HFF-Myc (cell line): ENCODE measurements at regions not wholly inside any gene's neighbourhood (a gene's known extent, or its start where the extent isn't known, plus 50 kb on each side); places are given as distances from the start of the nearest gene placed in this dataset.

Experiments
- DNase-seq: peaks from one replicate; pipeline ENCODE4 v3.0.0-alpha.2; 2011; ENCODE audit warnings: low read depth; ENCODE audit errors: extremely low read depth
- H3K4me3 ChIP-seq: replicated peaks from 2 replicates; pipeline ENCODE4 v1.5.1; 2011; ENCODE audit warnings: low read depth, mild to moderate bottlenecking, control low read depth, low read length
- TF ChIP-seq, protein P1 (sequence below): IDR thresholded peaks from 2 replicates; pipeline ENCODE4 v1.5.1; 2012; ENCODE audit warnings: mild to moderate bottlenecking, low read depth, low read length, control low read depth; ENCODE audit errors: missing control alignments

DNA sequence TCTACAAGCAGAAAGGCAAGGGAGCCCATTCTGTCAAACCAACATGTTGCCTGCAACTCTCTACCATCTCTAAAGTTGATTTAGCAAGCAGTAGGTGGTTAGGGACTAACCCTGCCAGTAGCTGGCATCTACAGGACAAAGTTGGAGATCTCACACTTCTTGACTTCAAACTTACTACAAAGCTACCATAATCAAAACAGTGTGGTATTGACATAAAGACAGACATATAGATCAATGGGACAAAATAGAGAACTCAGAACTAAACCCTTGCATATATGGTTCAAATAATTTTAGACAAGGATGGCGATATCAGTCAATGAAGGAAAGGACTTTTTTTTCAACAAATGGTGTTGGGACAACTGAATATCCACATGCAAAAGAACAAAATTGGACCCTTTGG, 84.9 kb downstream of the MAP3K8 start:
- H3K4me3 ChIP-seq, result no peak overlapping the region
- no peak for DNase-seq
- TF ChIP-seq, protein P1, sequence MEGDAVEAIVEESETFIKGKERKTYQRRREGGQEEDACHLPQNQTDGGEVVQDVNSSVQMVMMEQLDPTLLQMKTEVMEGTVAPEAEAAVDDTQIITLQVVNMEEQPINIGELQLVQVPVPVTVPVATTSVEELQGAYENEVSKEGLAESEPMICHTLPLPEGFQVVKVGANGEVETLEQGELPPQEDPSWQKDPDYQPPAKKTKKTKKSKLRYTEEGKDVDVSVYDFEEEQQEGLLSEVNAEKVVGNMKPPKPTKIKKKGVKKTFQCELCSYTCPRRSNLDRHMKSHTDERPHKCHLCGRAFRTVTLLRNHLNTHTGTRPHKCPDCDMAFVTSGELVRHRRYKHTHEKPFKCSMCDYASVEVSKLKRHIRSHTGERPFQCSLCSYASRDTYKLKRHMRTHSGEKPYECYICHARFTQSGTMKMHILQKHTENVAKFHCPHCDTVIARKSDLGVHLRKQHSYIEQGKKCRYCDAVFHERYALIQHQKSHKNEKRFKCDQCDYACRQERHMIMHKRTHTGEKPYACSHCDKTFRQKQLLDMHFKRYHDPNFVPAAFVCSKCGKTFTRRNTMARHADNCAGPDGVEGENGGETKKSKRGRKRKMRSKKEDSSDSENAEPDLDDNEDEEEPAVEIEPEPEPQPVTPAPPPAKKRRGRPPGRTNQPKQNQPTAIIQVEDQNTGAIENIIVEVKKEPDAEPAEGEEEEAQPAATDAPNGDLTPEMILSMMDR, result no peak
